ENCODE measurements at regions not wholly inside any gene's neighbourhood (a gene's known extent, or its start where the extent isn't known, plus 50 kb on each side); places are given as distances from the start of the nearest gene placed in this dataset.

DNA sequence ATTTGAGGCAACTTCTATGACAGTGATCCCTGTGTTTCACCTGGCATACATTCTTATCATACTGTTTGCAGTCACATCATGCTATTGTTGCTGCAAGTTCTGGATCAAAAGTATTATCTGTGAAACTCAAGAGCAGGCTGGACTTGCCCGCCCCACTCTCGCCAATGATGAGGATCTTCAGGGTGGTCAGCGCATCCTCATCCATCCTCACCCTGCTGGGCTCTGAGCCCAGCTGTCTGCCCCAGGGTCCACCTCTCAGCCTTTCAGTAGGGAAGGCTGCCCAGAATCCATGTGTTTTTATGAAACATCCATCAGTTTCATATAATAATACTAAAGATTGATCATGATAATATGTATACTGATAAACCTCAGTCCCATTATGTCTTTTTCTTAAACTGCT, 55.4 kb upstream of the KIF5B start:
- TF ChIP-seq, protein P1, sequence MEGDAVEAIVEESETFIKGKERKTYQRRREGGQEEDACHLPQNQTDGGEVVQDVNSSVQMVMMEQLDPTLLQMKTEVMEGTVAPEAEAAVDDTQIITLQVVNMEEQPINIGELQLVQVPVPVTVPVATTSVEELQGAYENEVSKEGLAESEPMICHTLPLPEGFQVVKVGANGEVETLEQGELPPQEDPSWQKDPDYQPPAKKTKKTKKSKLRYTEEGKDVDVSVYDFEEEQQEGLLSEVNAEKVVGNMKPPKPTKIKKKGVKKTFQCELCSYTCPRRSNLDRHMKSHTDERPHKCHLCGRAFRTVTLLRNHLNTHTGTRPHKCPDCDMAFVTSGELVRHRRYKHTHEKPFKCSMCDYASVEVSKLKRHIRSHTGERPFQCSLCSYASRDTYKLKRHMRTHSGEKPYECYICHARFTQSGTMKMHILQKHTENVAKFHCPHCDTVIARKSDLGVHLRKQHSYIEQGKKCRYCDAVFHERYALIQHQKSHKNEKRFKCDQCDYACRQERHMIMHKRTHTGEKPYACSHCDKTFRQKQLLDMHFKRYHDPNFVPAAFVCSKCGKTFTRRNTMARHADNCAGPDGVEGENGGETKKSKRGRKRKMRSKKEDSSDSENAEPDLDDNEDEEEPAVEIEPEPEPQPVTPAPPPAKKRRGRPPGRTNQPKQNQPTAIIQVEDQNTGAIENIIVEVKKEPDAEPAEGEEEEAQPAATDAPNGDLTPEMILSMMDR (IDR thresholded peaks at IDR 0.05; ENCODE audit: low read length), result no peak
- TF ChIP-seq EZH2 (IDR thresholded peaks at IDR 0.05; ENCODE audit: borderline replicate concordance, low read length), result no peak

Data from OCI-LY1 (cell line).